CD14-positive monocyte (primary cell): ENCODE measurements at regions not wholly inside any gene's neighbourhood (a gene's known extent, or its start where the extent isn't known, plus 50 kb on each side); places are given as distances from the start of the nearest gene placed in this dataset.

Experiments
- DNase-seq, 3 donors: peaks; one replicate each; pipeline ENCODE4 v3.0.0-alpha.2; 2011 to 2022
- H2AFZ ChIP-seq: 2 replicates; pipeline ENCODE4 v1.6.0; 2012; ENCODE audit warnings: mild to moderate bottlenecking, low read depth, low read length, inconsistent platforms; ENCODE audit not compliant: insufficient read depth, poor library complexity, severe bottlenecking
- H3K27ac ChIP-seq, 2 donors: 1 replicate in 1 of 2; 2 replicates in 1 of 2; pipeline ENCODE4 v1.5.1; 2012 to 2013; ENCODE audit warnings: low read length in 2 of 2, control low read depth in 1 of 2, inconsistent platforms in 1 of 2, low read depth in 1 of 2, mild to moderate bottlenecking in 1 of 2
- H3K27me3 ChIP-seq, 2 donors: one replicate each; pipeline versions ENCODE4 v1.6.0 to v1.6.1; 2011 to 2013; ENCODE audit warnings: low read length in 2 of 2; ENCODE audit not compliant: control insufficient read depth in 2 of 2, insufficient read depth in 2 of 2
- H3K36me3 ChIP-seq, 2 donors: replicated peaks in 1 of 2; 1 replicate in 1 of 2; 2 replicates in 1 of 2; pipeline versions ENCODE4 v1.5.1 to v1.6.1; 2012 to 2013; ENCODE audit warnings: low read length in 2 of 2, control low read depth in 1 of 2, inconsistent platforms in 1 of 2, mild to moderate bottlenecking in 1 of 2; ENCODE audit not compliant: insufficient read depth in 2 of 2, control insufficient read depth in 1 of 2
- H3K4me1 ChIP-seq, 2 donors: 1 replicate in 1 of 2; 2 replicates in 1 of 2; pipeline versions ENCODE4 v1.5.1 to v1.6.1; 2012 to 2013; ENCODE audit warnings: low read length in 2 of 2, control low read depth in 1 of 2, inconsistent platforms in 1 of 2, mild to moderate bottlenecking in 1 of 2, moderate library complexity in 1 of 2; ENCODE audit not compliant: insufficient read depth in 2 of 2, control insufficient read depth in 1 of 2
- H3K4me2 ChIP-seq: replicated peaks from 2 replicates; pipeline ENCODE3; 2012; ENCODE audit warnings: low read length, moderate library complexity, mild to moderate bottlenecking; ENCODE audit not compliant: poor library complexity, severe bottlenecking; ENCODE audit errors: extremely low read depth
- H3K4me3 ChIP-seq, 3 experiments: fragments of 200-600 bp in 1 of 3; sonication (generic) in 1 of 3; replicated peaks in 1 of 3; 1 replicate in 2 of 3; 2 replicates in 1 of 3; pipeline ENCODE4 v1.5.1; 2011 to 2013; ENCODE audit warnings: low read length in 3 of 3, mild to moderate bottlenecking in 3 of 3, control low read depth in 2 of 3, low read depth in 2 of 3, inconsistent platforms in 1 of 3, moderate library complexity in 1 of 3
- H3K79me2 ChIP-seq: 2 replicates; pipeline ENCODE4 v1.6.0; 2012; ENCODE audit warnings: mild to moderate bottlenecking, control low read depth, inconsistent platforms, low read length, moderate library complexity; ENCODE audit not compliant: insufficient read depth
- H3K9ac ChIP-seq: 2 replicates; pipeline ENCODE4 v1.6.0; 2017; ENCODE audit warnings: low read length, mild to moderate bottlenecking; ENCODE audit not compliant: insufficient read depth, poor library complexity, severe bottlenecking
- H3K9me3 ChIP-seq, 2 donors: replicated peaks in 1 of 2; 1 replicate in 1 of 2; 2 replicates in 1 of 2; pipeline versions ENCODE4 v1.5.1 to v1.6.1; 2012 to 2013; ENCODE audit warnings: low read length in 2 of 2, control low read depth in 1 of 2; ENCODE audit not compliant: control insufficient read depth in 1 of 2, insufficient read depth in 1 of 2
- H4K20me1 ChIP-seq: 2 replicates; pipeline ENCODE4 v1.6.0; 2012; ENCODE audit warnings: mild to moderate bottlenecking, low read length, control low read depth, moderate library complexity; ENCODE audit not compliant: insufficient read depth
- H3K27ac Mint-ChIP-seq, 7 donors: one replicate each; pipeline ENCODE4 v1.8.0; 2020; ENCODE audit warnings: mild to moderate bottlenecking in 7 of 7, mixed read lengths in 7 of 7, moderate library complexity in 6 of 7, inconsistent platforms in 2 of 7
- H3K27me3 Mint-ChIP-seq, 3 donors: one replicate each; pipeline ENCODE4 v1.8.0; 2021 to 2022; ENCODE audit warnings: low read depth in 3 of 3, mild to moderate bottlenecking in 3 of 3, mixed read lengths in 3 of 3, moderate library complexity in 3 of 3, inconsistent platforms in 1 of 3
- H3K36me3 Mint-ChIP-seq, 2 donors: one replicate each; pipeline ENCODE4 v1.8.0; 2020; ENCODE audit warnings: mixed read lengths in 2 of 2, inconsistent platforms in 1 of 2, mild to moderate bottlenecking in 1 of 2
- H3K4me1 Mint-ChIP-seq: one replicate; pipeline ENCODE4 v1.8.0; 2020; ENCODE audit warnings: mild to moderate bottlenecking, mixed read lengths
- H3K4me3 Mint-ChIP-seq, 2 donors: one replicate each; pipeline ENCODE4 v1.8.0; 2020; ENCODE audit warnings: mild to moderate bottlenecking in 2 of 2, mixed read lengths in 2 of 2, moderate library complexity in 1 of 2
- H3K9me3 Mint-ChIP-seq, 7 donors: one replicate each; pipeline ENCODE4 v1.8.0; 2020 to 2022; ENCODE audit warnings: mixed read lengths in 7 of 7, mild to moderate bottlenecking in 6 of 7, moderate library complexity in 6 of 7, inconsistent platforms in 2 of 7
- CTCF ChIP-seq: fragments of 200-600 bp; IDR thresholded peaks from one replicate; pipeline ENCODE4 v1.8.0; 2022; ENCODE audit warnings: antibody characterized with exemption, mild to moderate bottlenecking
- WGBS: methylation state at CpG from one replicate; pipeline ENCODE4 v1.1.5; 2013; ENCODE audit warnings: missing lambda C conversion rate; ENCODE audit not compliant: insufficient coverage; 5-methylcytosine and 5-hydroxymethylcytosine counted together
- intact Hi-C, 2 donors: fragments of 100-400 bp; cut with micrococcal nuclease; formaldehyde crosslinking; loops; one replicate each; pipeline versions ENCODE4 v1.15.0 to v1.15.1; 2023

GRCh38 chr2:129318581-129319421, 660.7 kb upstream of the RAB6C start:
- 82% methylated on average over 13 of the region's 27 CpGs for WGBS
- Histone ChIP-seq H3K4me1 (no peaks in the 10 kb centered on the region), H3K9me3 (peaks cover 0 to 9% of the 10 kb centered on the region in 2 donors), H2AFZ (no peak overlapping the region), H3K79me2 (no peaks in the 10 kb centered on the region), H3K4me3 (no peak overlapping the region), H3K4me2 (no peak overlapping the region), H3K36me3 (no peaks in the 10 kb centered on the region), H3K27me3 (no peaks in the 10 kb centered on the region), H4K20me1 (no peaks in the 10 kb centered on the region), H3K9ac (no peak overlapping the region), H3K27ac (no peak overlapping the region)
- intact Hi-C loops, result no loop called here
- H3K27ac Mint-ChIP-seq, result no peak overlapping the region
- no peaks in the 10 kb centered on the region for H3K36me3 Mint-ChIP-seq
- peaks cover 2 to 8% (median 3%) of the 10 kb centered on the region in 7 donors for H3K9me3 Mint-ChIP-seq
- DNase-seq, result no peak
- TF ChIP-seq CTCF, result no peak
- H3K4me1 Mint-ChIP-seq, result no peaks in the 10 kb centered on the region
- peaks cover 0 to 1% (median 0%) of the 10 kb centered on the region in 3 donors for H3K27me3 Mint-ChIP-seq
- H3K4me3 Mint-ChIP-seq, result no peak overlapping the region

- intact Hi-C loops, result no loop called here
- H3K9me3 ChIP-seq, result peaks cover 0 to 11% of the 10 kb centered on the region in 2 donors
Measured at GRCh38 chr2:129319422-129319717, 660.1 kb upstream of the RAB6C start.

More at GRCh38 chr2:129319422-129319717, 660.1 kb upstream of the RAB6C start:
- H3K4me1 ChIP-seq, result no peaks in the 10 kb centered on the region
- H3K4me2 ChIP-seq, result no peak overlapping the region
- no peak overlapping the region for H2AFZ ChIP-seq
- H3K36me3 ChIP-seq, result no peaks in the 10 kb centered on the region
- H3K27ac ChIP-seq, result no peak overlapping the region
- no peaks in the 10 kb centered on the region for H3K4me1 Mint-ChIP-seq
- peaks cover 2 to 8% (median 3%) of the 10 kb centered on the region in 7 donors for H3K9me3 Mint-ChIP-seq
- H3K27ac Mint-ChIP-seq, result no peak overlapping the region
- H4K20me1 ChIP-seq, result no peaks in the 10 kb centered on the region
- peaks cover 0 to 1% (median 0%) of the 10 kb centered on the region in 3 donors for H3K27me3 Mint-ChIP-seq
- H3K4me3 Mint-ChIP-seq, result no peak overlapping the region
- H3K4me3 ChIP-seq, result no peak overlapping the region
- no peaks in the 10 kb centered on the region for H3K27me3 ChIP-seq
- no peaks in the 10 kb centered on the region for H3K36me3 Mint-ChIP-seq
- H3K79me2 ChIP-seq, result no peaks in the 10 kb centered on the region
- DNase-seq, result no peak
- 93% methylated on average over 7 of the region's 7 CpGs for whole genome bisulfite sequencing
- H3K9ac ChIP-seq, result no peak overlapping the region
- no peak for TF ChIP-seq CTCF
